B cell (primary cell): ENCODE measurements at regions not wholly inside any gene's neighbourhood (a gene's known extent, or its start where the extent isn't known, plus 50 kb on each side); places are given as distances from the start of the nearest gene placed in this dataset.
A peak's percentile ranks its signal among the peaks of the same experiment; 100 is the strongest.

ENCODE experiments used
- ATAC-seq: fragments of 200-7000 bp; cut with Tn5 transposase; one replicate; pipeline ENCODE4 v1.10.0; 2021; ENCODE audit warnings: low read depth, mild to moderate bottlenecking, moderate number of reproducible peaks, moderate library complexity
- CTCF ChIA-PET: fragments of 350-600 bp; sonication (Branson Sonifier 250); formaldehyde crosslinking; loops from one replicate; lab custom pipeline; 2021; ENCODE audit warnings: antibody characterized with exemption, inconsistent platforms; lab: Charles Lee
- POLR2A ChIA-PET: fragments of 350-600 bp; sonication (Branson Sonifier 250); formaldehyde crosslinking; loops from one replicate; lab custom pipeline; 2021; ENCODE audit warnings: antibody characterized with exemption; lab: Charles Lee
- DNase-seq: peaks from one replicate; pipeline ENCODE4 v3.0.0; 2013
- H2AFZ ChIP-seq: 2 replicates; pipeline ENCODE4 v1.6.1; 2012; ENCODE audit warnings: mild to moderate bottlenecking, low read depth, low read length; ENCODE audit not compliant: insufficient read depth, poor library complexity, severe bottlenecking
- H3K27ac ChIP-seq, 2 donors: 1 replicate in 1 of 2; 2 replicates in 1 of 2; pipeline ENCODE4 v1.5.1; 2012 to 2013; ENCODE audit warnings: low read length in 2 of 2, mild to moderate bottlenecking in 2 of 2, moderate library complexity in 1 of 2
- H3K27me3 ChIP-seq, 4 experiments: fragments of 200-600 bp in 1 of 4; sonication (generic) in 1 of 4; replicated peaks in 1 of 4; 1 replicate in 2 of 4; 2 replicates in 2 of 4; pipeline versions ENCODE4 v1.6.1 to v1.7.0; 2013 to 2016; ENCODE audit warnings: low read length in 3 of 4, mild to moderate bottlenecking in 2 of 4, mixed read lengths in 1 of 4, moderate library complexity in 1 of 4; ENCODE audit not compliant: insufficient read depth in 4 of 4, control insufficient read depth in 3 of 4; ENCODE audit errors: control extremely low read depth in 1 of 4
- H3K36me3 ChIP-seq, 2 experiments: replicated peaks in 1 of 2; 1 replicate in 1 of 2; 2 replicates in 1 of 2; pipeline versions ENCODE4 v1.6.1 to v1.7.1; 2013; ENCODE audit warnings: low read length in 1 of 2; ENCODE audit not compliant: insufficient read depth in 2 of 2, control insufficient read depth in 1 of 2; ENCODE audit errors: control extremely low read depth in 1 of 2, extremely low read depth in 1 of 2
- H3K4me1 ChIP-seq, 2 donors: fragments of 200-600 bp in 1 of 2; sonication (generic) in 1 of 2; 1 replicate in 1 of 2; 2 replicates in 1 of 2; pipeline versions ENCODE4 v1.5.1 to v1.6.1; 2013 to 2017; ENCODE audit warnings: low read length in 2 of 2; ENCODE audit not compliant: control insufficient read depth in 2 of 2, insufficient read depth in 2 of 2
- H3K4me2 ChIP-seq: replicated peaks from 2 replicates; pipeline ENCODE3; 2012; ENCODE audit warnings: mild to moderate bottlenecking, low read depth, low read length; ENCODE audit not compliant: poor library complexity, severe bottlenecking
- H3K4me3 ChIP-seq, 5 experiments: fragments of 200-600 bp in 1 of 5; sonication (generic) in 1 of 5; 1 replicate in 3 of 5; 2 replicates in 2 of 5; pipeline versions ENCODE4 v1.5.1 to v1.7.0; 2011 to 2016; ENCODE audit warnings: low read length in 4 of 5, mild to moderate bottlenecking in 4 of 5, low read depth in 2 of 5, control low read depth in 1 of 5, moderate library complexity in 1 of 5; ENCODE audit not compliant: insufficient read depth in 1 of 5; ENCODE audit errors: control extremely low read depth in 1 of 5, extremely low read depth in 1 of 5
- H3K79me2 ChIP-seq: fragments of 200-600 bp; sonication (generic); one replicate; pipeline ENCODE4 v1.6.0; 2016; ENCODE audit warnings: low read length; ENCODE audit not compliant: control insufficient read depth, insufficient read depth
- H3K9ac ChIP-seq: fragments of 200-600 bp; sonication (generic); 2 replicates; pipeline ENCODE4 v1.6.1; 2017; ENCODE audit warnings: mild to moderate bottlenecking, low read length, moderate library complexity
- H3K9me3 ChIP-seq, 3 donors: one replicate each; pipeline versions ENCODE4 v1.6.1 to v1.7.1; 2013; ENCODE audit warnings: low read length in 2 of 3; ENCODE audit not compliant: control insufficient read depth in 2 of 3, insufficient read depth in 1 of 3; ENCODE audit errors: control extremely low read depth in 1 of 3
- H4K20me1 ChIP-seq: 2 replicates; pipeline ENCODE4 v1.6.0; 2012; ENCODE audit warnings: mild to moderate bottlenecking, low read length; ENCODE audit not compliant: insufficient read depth, control insufficient read depth, poor library complexity, severe bottlenecking
- H3K27ac Mint-ChIP-seq: one replicate; pipeline ENCODE4 v1.8.0; 2021; ENCODE audit warnings: mixed read lengths
- H3K27me3 Mint-ChIP-seq: one replicate; pipeline ENCODE4 v1.8.0; 2021; ENCODE audit warnings: mixed read lengths
- H3K4me1 Mint-ChIP-seq: one replicate; pipeline ENCODE4 v1.8.0; 2021; ENCODE audit warnings: mixed read lengths
- H3K4me3 Mint-ChIP-seq: one replicate; pipeline ENCODE4 v1.8.0; 2021; ENCODE audit warnings: mixed read lengths
- H3K9me3 Mint-ChIP-seq: one replicate; pipeline ENCODE4 v1.8.0; 2022; ENCODE audit warnings: mixed read lengths; ENCODE audit not compliant: insufficient read depth
- EZH2 ChIP-seq: IDR thresholded peaks from 2 replicates; pipeline ENCODE4 v1.6.1; 2012; ENCODE audit warnings: borderline replicate concordance, low read depth, mild to moderate bottlenecking, moderate library complexity, low read length; ENCODE audit not compliant: insufficient read depth, poor library complexity, severe bottlenecking
- WGBS: methylation state at CpG from one replicate; pipeline ENCODE4 v1.1.5; 2013; ENCODE audit warnings: missing lambda C conversion rate; ENCODE audit not compliant: insufficient coverage; 5-methylcytosine and 5-hydroxymethylcytosine counted together
- intact Hi-C: fragments of 100-400 bp; cut with micrococcal nuclease; formaldehyde crosslinking; loops from one replicate; pipeline ENCODE4 v1.10.0; 2022
- TF ChIP-seq, protein P1 (sequence below): fragments of 200-600 bp; IDR thresholded peaks from one replicate; pipeline ENCODE4 v1.8.0; 2022; ENCODE audit warnings: antibody characterized with exemption, mild to moderate bottlenecking

DNA sequence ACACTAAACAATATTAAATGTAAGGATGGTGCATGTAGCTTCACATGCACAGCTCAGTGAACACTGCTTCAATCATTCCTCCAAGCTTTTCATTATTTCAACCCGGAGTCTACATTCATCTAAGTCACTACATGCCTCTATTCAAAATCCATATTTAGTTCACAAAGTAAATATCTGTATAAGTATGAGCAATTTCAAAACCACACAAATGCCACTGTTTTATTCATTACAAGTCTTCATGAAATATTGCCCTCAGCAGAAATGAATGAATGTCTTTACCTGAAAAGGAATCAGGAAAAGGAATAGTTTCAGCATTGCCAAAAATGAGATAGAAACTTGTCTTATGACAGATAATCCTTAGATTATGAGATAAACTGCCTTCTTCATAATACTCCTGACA is 149.4 kb downstream of the SLC38A4 start:
- no peak overlapping the region for H3K9ac ChIP-seq
- no peak overlapping the region for H3K27ac Mint-ChIP-seq
- H3K79me2 ChIP-seq: no peaks in the 10 kb centered on the region
- H3K4me1 ChIP-seq: no peaks in the 10 kb centered on the region
- H3K4me2 ChIP-seq: no peak overlapping the region
- no peak for DNase-seq
- no peak overlapping the region for H3K4me3 Mint-ChIP-seq
- ATAC-seq: no peak
- TF ChIP-seq EZH2: no peak
- TF ChIP-seq, protein P1, sequence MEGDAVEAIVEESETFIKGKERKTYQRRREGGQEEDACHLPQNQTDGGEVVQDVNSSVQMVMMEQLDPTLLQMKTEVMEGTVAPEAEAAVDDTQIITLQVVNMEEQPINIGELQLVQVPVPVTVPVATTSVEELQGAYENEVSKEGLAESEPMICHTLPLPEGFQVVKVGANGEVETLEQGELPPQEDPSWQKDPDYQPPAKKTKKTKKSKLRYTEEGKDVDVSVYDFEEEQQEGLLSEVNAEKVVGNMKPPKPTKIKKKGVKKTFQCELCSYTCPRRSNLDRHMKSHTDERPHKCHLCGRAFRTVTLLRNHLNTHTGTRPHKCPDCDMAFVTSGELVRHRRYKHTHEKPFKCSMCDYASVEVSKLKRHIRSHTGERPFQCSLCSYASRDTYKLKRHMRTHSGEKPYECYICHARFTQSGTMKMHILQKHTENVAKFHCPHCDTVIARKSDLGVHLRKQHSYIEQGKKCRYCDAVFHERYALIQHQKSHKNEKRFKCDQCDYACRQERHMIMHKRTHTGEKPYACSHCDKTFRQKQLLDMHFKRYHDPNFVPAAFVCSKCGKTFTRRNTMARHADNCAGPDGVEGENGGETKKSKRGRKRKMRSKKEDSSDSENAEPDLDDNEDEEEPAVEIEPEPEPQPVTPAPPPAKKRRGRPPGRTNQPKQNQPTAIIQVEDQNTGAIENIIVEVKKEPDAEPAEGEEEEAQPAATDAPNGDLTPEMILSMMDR: no peak
- H3K27me3 ChIP-seq: no peaks in the 10 kb centered on the region
- no peaks in the 10 kb centered on the region for H3K36me3 ChIP-seq
- no CpG with 5 or more reads among the region's 1 CpG for WGBS
- POLR2A ChIA-PET: no interaction called here
- H3K9me3 ChIP-seq: no peaks in the 10 kb centered on the region
- no peaks in the 10 kb centered on the region for H4K20me1 ChIP-seq
- no peak overlapping the region for H3K27ac ChIP-seq
- H2AFZ ChIP-seq: no peak overlapping the region
- CTCF ChIA-PET: interaction anchor here (1.0 to 2.6 kb wide), 7 partner anchors 9 to 345 kb away, joined by 3 to 8 read pairs (median 4); no protein-coding TSS in a partner anchor
- H3K27me3 Mint-ChIP-seq: peaks cover 3% of the 10 kb centered on the region
- H3K4me1 Mint-ChIP-seq: no peaks in the 10 kb centered on the region
- H3K4me3 ChIP-seq: no peak overlapping the region
- no peaks in the 10 kb centered on the region for H3K9me3 Mint-ChIP-seq
- intact Hi-C loops: no loop called here

DNA sequence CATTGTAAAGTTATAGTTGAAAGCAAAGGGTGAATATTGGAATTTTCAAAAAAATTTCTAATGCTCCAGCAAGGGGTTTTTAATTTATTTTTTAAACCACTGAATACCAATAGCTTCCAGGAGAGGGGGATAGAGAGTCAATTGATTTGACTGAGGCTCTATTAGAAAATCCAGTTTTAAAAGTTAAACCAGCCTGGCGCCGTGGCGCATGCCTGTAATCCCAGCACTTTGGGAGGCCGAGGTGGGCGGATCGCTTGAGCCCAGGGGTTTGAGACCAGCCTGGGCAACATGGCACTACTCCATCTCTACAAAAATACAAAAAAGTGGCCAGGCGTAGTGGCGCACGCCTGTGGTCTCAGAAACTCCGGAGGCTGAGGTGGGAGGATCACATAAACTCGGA is 150.1 kb downstream of the SLC38A4 start:
- Histone ChIP-seq H3K4me1 (no peaks in the 10 kb centered on the region), H4K20me1 (no peaks in the 10 kb centered on the region), H3K9me3 (no peaks in the 10 kb centered on the region), H3K36me3 (no peaks in the 10 kb centered on the region), H3K4me3 (no peak overlapping the region), H3K27ac (no peak overlapping the region), H2AFZ (no peak overlapping the region), H3K4me2 (no peak overlapping the region), H3K27me3 (no peaks in the 10 kb centered on the region), H3K9ac (no peak overlapping the region), H3K79me2 (no peaks in the 10 kb centered on the region)
- Mint-ChIP-seq H3K27ac (no peak overlapping the region), H3K9me3 (no peaks in the 10 kb centered on the region), H3K4me3 (no peak overlapping the region), H3K4me1 (no peaks in the 10 kb centered on the region), H3K27me3 (peaks cover 3% of the 10 kb centered on the region)
- no peak for ATAC-seq
- POLR2A ChIA-PET: no interaction called here
- TF ChIP-seq, protein P1: peak; percentile 75
- no peak for TF ChIP-seq EZH2
- DNase-seq: peak; percentile 31
- CTCF ChIA-PET: interaction anchor here (0.6 to 2.6 kb wide), 10 partner anchors 10 to 716 kb away, joined by 3 to 14 read pairs (median 4); no protein-coding TSS in a partner anchor
- intact Hi-C loops: no loop called here
- WGBS: 78% methylated on average over 11 of the region's 11 CpGs
